ENCODE measurements at regions not wholly inside any gene's neighbourhood (a gene's known extent, or its start where the extent isn't known, plus 50 kb on each side); places are given as distances from the start of the nearest gene placed in this dataset.

GRCh38 chr16:65876624-65877023 is 489.9 kb upstream of the CDH5 start:
- no peak for DNase-seq

GRCh38 chr16:65876056-65876408 is 490.5 kb upstream of the CDH5 start:
- DNase-seq: no peak

- DNase-seq: no peak
Measured at GRCh38 chr16:65875381-65876055, 491.0 kb upstream of the CDH5 start.

- no peak for DNase-seq
Measured at GRCh38 chr16:65869261-65869660, 497.2 kb upstream of the CDH5 start.

- no peak for DNase-seq
Measured at GRCh38 chr16:65867276-65867960, 499.1 kb upstream of the CDH5 start.

- DNase-seq: no peak
Measured at GRCh38 chr16:65863236-65863635, 503.3 kb upstream of the CDH5 start.

GRCh38 chr16:65861131-65861731 is 505.3 kb upstream of the CDH5 start:
- DNase-seq: no peak

- no peak for DNase-seq
Measured at GRCh38 chr16:65855171-65856145, 511.0 kb upstream of the CDH5 start.

GRCh38 chr16:65846210-65846602 is 520.3 kb upstream of the CDH5 start:
- no peak for DNase-seq

GRCh38 chr16:65845466-65846209 is 520.9 kb upstream of the CDH5 start:
- DNase-seq: no peak

GRCh38 chr16:65843941-65844340 is 522.5 kb upstream of the CDH5 start:
- no peak for DNase-seq

- no peak for DNase-seq
Measured at GRCh38 chr16:65842067-65842466, 524.4 kb upstream of the CDH5 start.

- no peak for DNase-seq
Measured at GRCh38 chr16:65838001-65838400, 528.5 kb upstream of the CDH5 start.

GRCh38 chr16:65837464-65837863 is 529.0 kb upstream of the CDH5 start:
- DNase-seq: no peak

- DNase-seq: no peak
Measured at GRCh38 chr16:65834688-65835087, 531.8 kb upstream of the CDH5 start.

GRCh38 chr16:65833171-65833871 is 533.2 kb upstream of the CDH5 start:
- DNase-seq: no peak

GRCh38 chr16:65832679-65833078 is 533.8 kb upstream of the CDH5 start:
- no peak for DNase-seq

GRCh38 chr16:65831903-65832666 is 534.4 kb upstream of the CDH5 start:
- no peak for DNase-seq

GRCh38 chr16:65829076-65829475 is 537.4 kb upstream of the CDH5 start:
- DNase-seq: no peak

GRCh38 chr16:65828296-65828695 is 538.2 kb upstream of the CDH5 start:
- DNase-seq: no peak

GRCh38 chr16:65827231-65827630 is 539.3 kb upstream of the CDH5 start:
- no peak for DNase-seq
